ENCODE measurements at regions not wholly inside any gene's neighbourhood (a gene's known extent, or its start where the extent isn't known, plus 50 kb on each side); places are given as distances from the start of the nearest gene placed in this dataset.

DNA sequence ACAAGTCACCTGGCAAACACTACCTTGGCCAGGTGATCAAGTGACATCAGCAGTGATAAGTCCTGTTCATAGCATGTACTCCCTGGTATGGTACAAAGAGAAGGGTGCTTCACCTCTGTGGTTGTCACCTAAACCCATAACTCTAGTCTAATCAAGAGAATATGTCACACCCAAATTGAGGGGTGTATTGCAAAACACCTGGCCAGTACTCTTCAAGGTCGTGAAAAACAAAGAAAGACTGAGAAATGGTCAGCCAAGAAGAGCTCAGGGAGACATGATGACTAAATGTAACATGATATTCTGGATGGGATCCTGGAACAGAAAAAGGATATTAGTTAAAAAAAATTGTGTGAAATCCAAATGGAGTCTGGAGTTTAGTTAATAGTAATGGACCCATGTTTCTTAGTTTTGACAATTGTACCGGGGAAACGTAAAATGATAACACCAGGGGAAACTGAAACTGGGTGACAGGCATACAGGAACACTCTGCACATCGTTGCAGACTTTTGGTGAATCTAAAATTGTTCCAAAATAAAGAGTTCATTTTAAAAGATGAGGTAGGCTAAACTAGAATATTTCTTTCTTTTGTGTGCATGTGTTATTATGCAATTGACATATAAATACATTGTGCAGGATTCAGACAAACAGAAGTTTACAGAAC lies 262.0 kb downstream of the CDC5L start:
- Histone ChIP-seq H3K4me1 (no peaks in the 10 kb centered on the region), H3K4me3 (no peak overlapping the region), H3K27ac (no peak overlapping the region), H3K9me3 (no peaks in the 10 kb centered on the region), H3K27me3 (no peaks in the 10 kb centered on the region), H3K36me3 (no peaks in the 10 kb centered on the region)
- ATAC-seq (no peak), DNase-seq (no peak)
- TF ChIP-seq, protein P1, sequence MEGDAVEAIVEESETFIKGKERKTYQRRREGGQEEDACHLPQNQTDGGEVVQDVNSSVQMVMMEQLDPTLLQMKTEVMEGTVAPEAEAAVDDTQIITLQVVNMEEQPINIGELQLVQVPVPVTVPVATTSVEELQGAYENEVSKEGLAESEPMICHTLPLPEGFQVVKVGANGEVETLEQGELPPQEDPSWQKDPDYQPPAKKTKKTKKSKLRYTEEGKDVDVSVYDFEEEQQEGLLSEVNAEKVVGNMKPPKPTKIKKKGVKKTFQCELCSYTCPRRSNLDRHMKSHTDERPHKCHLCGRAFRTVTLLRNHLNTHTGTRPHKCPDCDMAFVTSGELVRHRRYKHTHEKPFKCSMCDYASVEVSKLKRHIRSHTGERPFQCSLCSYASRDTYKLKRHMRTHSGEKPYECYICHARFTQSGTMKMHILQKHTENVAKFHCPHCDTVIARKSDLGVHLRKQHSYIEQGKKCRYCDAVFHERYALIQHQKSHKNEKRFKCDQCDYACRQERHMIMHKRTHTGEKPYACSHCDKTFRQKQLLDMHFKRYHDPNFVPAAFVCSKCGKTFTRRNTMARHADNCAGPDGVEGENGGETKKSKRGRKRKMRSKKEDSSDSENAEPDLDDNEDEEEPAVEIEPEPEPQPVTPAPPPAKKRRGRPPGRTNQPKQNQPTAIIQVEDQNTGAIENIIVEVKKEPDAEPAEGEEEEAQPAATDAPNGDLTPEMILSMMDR (IDR thresholded peaks at IDR 0.05), result no peak
- intact Hi-C loops (cut with DNase I), result loop anchor here (10.0 kb wide), 2 partner anchors 1065 to 1265 kb away; no protein-coding TSS in a partner anchor

DNA sequence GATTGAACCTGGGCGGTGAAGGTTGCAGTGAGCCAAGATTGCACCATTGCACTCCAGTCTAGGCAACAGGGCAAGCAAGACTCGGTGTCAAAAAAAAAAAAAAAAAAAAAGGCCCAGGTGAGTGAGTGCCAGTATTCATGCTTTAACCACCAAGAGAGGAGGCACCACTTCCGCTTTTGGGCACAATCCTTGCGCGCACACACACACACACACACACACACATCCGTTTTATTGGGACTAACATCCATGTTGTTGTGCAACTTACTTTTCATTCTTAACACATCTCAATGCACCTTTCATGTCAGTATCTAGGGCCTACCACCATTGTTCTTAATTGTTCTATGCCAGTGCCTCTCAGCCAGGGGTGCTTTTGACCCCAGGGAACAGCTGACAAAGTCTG lies 263.0 kb downstream of the CDC5L start:
- H3K27me3 ChIP-seq, result no peaks in the 10 kb centered on the region
- no peaks in the 10 kb centered on the region for H3K9me3 ChIP-seq
- ATAC-seq (no peak), DNase-seq (peak; percentile 17)
- intact Hi-C loops (cut with DNase I), result loop anchor here (10.0 kb wide), 2 partner anchors 1064 to 1264 kb away; no protein-coding TSS in a partner anchor
- peaks cover 9% of the 10 kb centered on the region for H3K4me1 ChIP-seq
- TF ChIP-seq, protein P1 (IDR thresholded peaks at IDR 0.05), result no peak
- no peak overlapping the region for H3K27ac ChIP-seq
- H3K4me3 ChIP-seq, result no peak overlapping the region
- no peaks in the 10 kb centered on the region for H3K36me3 ChIP-seq

DNA sequence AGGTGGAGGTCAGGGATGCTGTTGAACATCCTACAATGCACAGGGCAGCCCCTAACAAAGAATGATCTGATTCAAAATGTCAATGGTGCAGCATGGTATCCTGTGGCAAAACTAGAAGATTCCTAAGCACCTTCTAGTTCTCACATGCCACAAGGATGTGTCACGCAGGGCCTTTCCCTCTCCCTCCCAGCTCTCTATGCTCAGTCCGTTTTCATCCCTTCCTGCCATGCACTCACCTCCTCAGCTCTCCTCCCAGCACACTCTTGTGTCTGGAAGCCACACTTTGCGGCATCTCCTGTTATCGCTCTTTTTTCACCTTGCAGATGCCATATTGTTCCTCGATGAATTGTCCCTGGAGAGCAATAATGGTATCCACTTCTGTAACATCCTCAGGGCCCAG lies 263.4 kb downstream of the CDC5L start:
- Histone ChIP-seq H3K27me3 (no peaks in the 10 kb centered on the region), H3K9me3 (no peaks in the 10 kb centered on the region), H3K27ac (no peak overlapping the region), H3K36me3 (no peaks in the 10 kb centered on the region), H3K4me1 (peaks cover 11% of the 10 kb centered on the region), H3K4me3 (no peak overlapping the region)
- TF ChIP-seq, protein P1 (IDR thresholded peaks at IDR 0.05), result no peak
- DNase-seq (peak; percentile 5), ATAC-seq (no peak)
- intact Hi-C loops (cut with DNase I), result loop anchor here (10.0 kb wide), 2 partner anchors 1064 to 1264 kb away; no protein-coding TSS in a partner anchor

DNA sequence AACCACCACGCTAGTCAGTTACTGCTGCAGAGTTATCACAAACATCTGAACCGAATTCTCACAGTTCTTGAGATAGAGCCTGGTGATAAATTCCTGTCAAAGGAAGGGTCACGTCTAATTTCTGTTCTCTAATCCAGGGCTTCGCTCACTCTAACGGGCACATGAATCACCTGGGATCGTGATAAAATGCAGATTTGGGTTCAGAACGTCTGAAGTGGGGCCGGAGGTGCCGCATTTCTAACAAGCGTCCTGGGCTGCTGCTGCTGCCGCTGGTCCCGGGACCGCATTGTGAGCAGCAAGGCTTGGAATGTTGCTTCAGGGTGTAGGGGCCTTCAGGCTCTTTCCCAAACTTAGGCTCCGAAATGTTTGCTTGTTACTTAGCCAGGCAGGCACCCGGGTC lies 264.1 kb downstream of the CDC5L start:
- H3K4me3 ChIP-seq, result no peak overlapping the region
- no peaks in the 10 kb centered on the region for H3K36me3 ChIP-seq
- DNase-seq (peak; percentile 12), ATAC-seq (no peak)
- peaks cover 11% of the 10 kb centered on the region for H3K4me1 ChIP-seq
- intact Hi-C loops (cut with DNase I), result loop anchor here (10.0 kb wide), 2 partner anchors 1063 to 1263 kb away; no protein-coding TSS in a partner anchor
- no peaks in the 10 kb centered on the region for H3K27me3 ChIP-seq
- no peak overlapping the region for H3K27ac ChIP-seq
- TF ChIP-seq, protein P1 (IDR thresholded peaks at IDR 0.05), result no peak
- H3K9me3 ChIP-seq, result no peaks in the 10 kb centered on the region

DNA sequence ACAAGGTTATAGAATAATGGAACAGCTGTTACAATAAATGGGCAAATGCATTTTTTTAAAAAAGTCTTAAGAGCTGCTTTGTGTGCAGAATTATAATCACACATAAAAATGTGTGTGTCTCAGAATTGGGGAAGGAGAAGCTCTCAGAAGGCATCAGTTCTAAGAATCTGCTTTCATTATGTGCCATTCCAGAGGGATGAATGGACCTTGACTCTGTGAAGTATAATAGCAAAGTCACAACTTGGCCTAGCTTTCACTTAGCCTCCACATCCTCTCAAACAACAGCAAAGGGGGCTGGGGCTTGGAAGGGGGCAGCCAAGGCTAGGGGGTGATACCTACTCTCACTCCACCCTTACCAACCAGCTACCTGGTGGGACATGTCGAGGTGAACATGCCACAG lies 265.0 kb downstream of the CDC5L start:
- Histone ChIP-seq H3K36me3 (no peaks in the 10 kb centered on the region), H3K4me1 (peaks cover 11% of the 10 kb centered on the region), H3K27ac (no peak overlapping the region), H3K4me3 (no peak overlapping the region), H3K27me3 (no peaks in the 10 kb centered on the region), H3K9me3 (no peaks in the 10 kb centered on the region)
- intact Hi-C loops (cut with DNase I), result loop anchor here (10.0 kb wide), 2 partner anchors 1062 to 1262 kb away; no protein-coding TSS in a partner anchor
- ATAC-seq (no peak), DNase-seq (no peak)
- TF ChIP-seq, protein P1 (IDR thresholded peaks at IDR 0.05), result no peak

All from upper lobe of right lung (tissue), 1 donor.